ENCODE measurements at regions not wholly inside any gene's neighbourhood (a gene's known extent, or its start where the extent isn't known, plus 50 kb on each side); places are given as distances from the start of the nearest gene placed in this dataset.
"Not testable (repeated sequence)": the region's sequence is repeated elsewhere in the genome, so short reads cannot be mapped to it uniquely, and the experiment has no call there.

DNA sequence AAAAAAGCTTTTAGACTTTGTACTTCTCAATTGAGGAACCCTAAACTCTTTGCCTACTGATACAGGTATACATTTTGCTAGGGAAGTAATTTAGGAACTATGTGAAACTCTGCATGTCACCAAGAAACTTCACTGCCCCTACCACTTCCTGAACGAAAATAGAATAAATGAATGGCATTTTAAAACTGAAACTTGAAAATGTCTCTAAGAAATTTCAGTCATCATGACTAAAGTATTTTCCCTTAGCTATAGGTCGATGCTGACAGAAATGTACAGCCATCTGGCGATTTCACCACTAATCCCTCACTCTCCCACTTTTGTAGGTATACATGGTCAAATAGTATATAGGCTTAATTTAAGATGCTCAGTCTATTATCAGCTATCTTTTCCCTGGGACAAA lies 194.9 kb upstream of the SYT10 start:
- TF ChIP-seq, protein P1, sequence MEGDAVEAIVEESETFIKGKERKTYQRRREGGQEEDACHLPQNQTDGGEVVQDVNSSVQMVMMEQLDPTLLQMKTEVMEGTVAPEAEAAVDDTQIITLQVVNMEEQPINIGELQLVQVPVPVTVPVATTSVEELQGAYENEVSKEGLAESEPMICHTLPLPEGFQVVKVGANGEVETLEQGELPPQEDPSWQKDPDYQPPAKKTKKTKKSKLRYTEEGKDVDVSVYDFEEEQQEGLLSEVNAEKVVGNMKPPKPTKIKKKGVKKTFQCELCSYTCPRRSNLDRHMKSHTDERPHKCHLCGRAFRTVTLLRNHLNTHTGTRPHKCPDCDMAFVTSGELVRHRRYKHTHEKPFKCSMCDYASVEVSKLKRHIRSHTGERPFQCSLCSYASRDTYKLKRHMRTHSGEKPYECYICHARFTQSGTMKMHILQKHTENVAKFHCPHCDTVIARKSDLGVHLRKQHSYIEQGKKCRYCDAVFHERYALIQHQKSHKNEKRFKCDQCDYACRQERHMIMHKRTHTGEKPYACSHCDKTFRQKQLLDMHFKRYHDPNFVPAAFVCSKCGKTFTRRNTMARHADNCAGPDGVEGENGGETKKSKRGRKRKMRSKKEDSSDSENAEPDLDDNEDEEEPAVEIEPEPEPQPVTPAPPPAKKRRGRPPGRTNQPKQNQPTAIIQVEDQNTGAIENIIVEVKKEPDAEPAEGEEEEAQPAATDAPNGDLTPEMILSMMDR (IDR thresholded peaks at IDR 0.05; ENCODE audit: extremely low read depth, insufficient read depth, missing control alignments), result no peak
- in situ Hi-C loops (cut with MboI; ENCODE audit: low pct_unique_long_range_greater_than_20kb, low sequenced_read_pairs, unreplicated experiment), result no loop called here
- DNase-seq (ENCODE audit: low spot score), result no peak

- in situ Hi-C loops (cut with MboI; ENCODE audit: low pct_unique_long_range_greater_than_20kb, low sequenced_read_pairs, unreplicated experiment); DNase-seq (ENCODE audit: low spot score): not testable (repeated sequence)
These were observed 197.3 kb upstream of the SYT10 start for GRCh38 chr12:33636930-33637329.

- DNase-seq (ENCODE audit: low spot score), result no peak
- TF ChIP-seq, protein P1 (IDR thresholded peaks at IDR 0.05; ENCODE audit: extremely low read depth, insufficient read depth, missing control alignments), result no peak
- in situ Hi-C loops (cut with MboI; ENCODE audit: low pct_unique_long_range_greater_than_20kb, low sequenced_read_pairs, unreplicated experiment), result no loop called here
These were observed 200.4 kb upstream of the SYT10 start for GRCh38 chr12:33639975-33640374.

GRCh38 chr12:33649992-33650391 lies 210.4 kb upstream of the SYT10 start:
- DNase-seq (ENCODE audit: low spot score), result no peak

GRCh38 chr12:33650832-33651231 lies 211.2 kb upstream of the SYT10 start:
- in situ Hi-C loops (cut with MboI; ENCODE audit: low pct_unique_long_range_greater_than_20kb, low sequenced_read_pairs, unreplicated experiment), result no loop called here
- TF ChIP-seq, protein P1 (IDR thresholded peaks at IDR 0.05; ENCODE audit: extremely low read depth, insufficient read depth, missing control alignments), result no peak
- DNase-seq (ENCODE audit: low spot score), result no peak

More at GRCh38 chr12:33649992-33650391, 210.4 kb upstream of the SYT10 start:
- TF ChIP-seq, protein P1 (IDR thresholded peaks at IDR 0.05; ENCODE audit: extremely low read depth, insufficient read depth, missing control alignments), result no peak
- in situ Hi-C loops (cut with MboI; ENCODE audit: low pct_unique_long_range_greater_than_20kb, low sequenced_read_pairs, unreplicated experiment), result no loop called here

DNA sequence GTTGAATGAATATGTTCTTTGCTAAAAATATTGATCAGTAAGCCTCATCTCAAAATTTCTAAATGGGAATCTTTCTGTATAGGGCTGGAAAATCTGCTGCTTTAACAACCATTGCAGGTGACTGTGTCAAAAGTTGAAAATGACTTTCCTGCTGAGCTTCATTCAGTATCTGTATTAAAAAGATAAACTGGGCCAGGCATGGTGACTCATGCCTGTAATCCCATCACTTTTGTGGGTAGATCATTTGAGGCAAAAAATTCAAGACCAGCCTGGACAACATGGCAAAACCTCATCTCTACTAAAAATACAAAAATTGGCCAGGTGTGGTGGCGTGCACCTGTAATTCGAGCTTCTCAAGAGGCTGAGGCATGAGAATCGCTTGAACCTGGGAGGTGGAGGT lies 213.7 kb upstream of the SYT10 start:
- TF ChIP-seq, protein P1 (IDR thresholded peaks at IDR 0.05; ENCODE audit: extremely low read depth, insufficient read depth, missing control alignments), result no peak
- in situ Hi-C loops (cut with MboI; ENCODE audit: low pct_unique_long_range_greater_than_20kb, low sequenced_read_pairs, unreplicated experiment), result no loop called here
- DNase-seq (ENCODE audit: low spot score), result no peak

DNA sequence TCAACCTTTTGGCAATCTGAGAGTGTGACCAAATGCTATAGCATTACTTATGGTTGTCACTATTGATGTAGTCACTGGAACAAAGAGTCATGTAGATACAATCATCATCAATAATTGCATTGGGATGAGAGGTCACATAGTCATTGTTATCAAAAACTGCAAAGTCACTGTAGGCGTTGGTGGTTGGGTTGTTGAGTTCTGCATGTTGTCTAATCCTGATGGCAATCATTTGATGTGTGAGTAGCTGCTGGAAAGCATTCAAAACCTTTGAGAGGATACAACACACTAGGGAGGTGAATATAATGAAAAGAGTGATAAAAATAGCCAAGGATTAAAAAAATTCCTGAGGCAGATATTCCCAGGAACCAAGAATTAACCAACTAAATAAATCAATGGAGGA lies 214.7 kb upstream of the SYT10 start:
- in situ Hi-C loops (cut with MboI; ENCODE audit: low pct_unique_long_range_greater_than_20kb, low sequenced_read_pairs, unreplicated experiment), result no loop called here
- TF ChIP-seq, protein P1 (IDR thresholded peaks at IDR 0.05; ENCODE audit: extremely low read depth, insufficient read depth, missing control alignments), result no peak
- no peak for DNase-seq (ENCODE audit: low spot score)
